GM23338 (cell line): ENCODE measurements at regions not wholly inside any gene's neighbourhood (a gene's known extent, or its start where the extent isn't known, plus 50 kb on each side); places are given as distances from the start of the nearest gene placed in this dataset.

ENCODE experiments used
- CREB1 ChIP-seq: fragments of 250-450 bp; sonication (Bioruptor Pico); IDR thresholded peaks from 2 replicates; pipeline ENCODE4 v1.5.0; 2020; ENCODE audit warnings: low read depth, mild to moderate bottlenecking, moderate library complexity
- CTCF ChIP-seq, 2 experiments: fragments of 200-600 bp in 1 of 2; sonication (generic) in 1 of 2; conservative IDR thresholded peaks; 2 replicates each; pipeline versions ENCODE4 v1.5.1 to v1.6.1; 2016 to 2017; ENCODE audit warnings: antibody characterized with exemption in 2 of 2, low read depth in 2 of 2, mild to moderate bottlenecking in 2 of 2, moderate library complexity in 1 of 2
- ETS1 ChIP-seq: IDR thresholded peaks from 2 replicates; pipeline ENCODE4 v1.6.1; 2016; ENCODE audit warnings: antibody characterized with exemption
- EZH2 ChIP-seq: fragments of 200-600 bp; sonication (generic); IDR thresholded peaks from one replicate; pipeline ENCODE4 v1.8.0; 2017; ENCODE audit warnings: antibody characterized with exemption, mild to moderate bottlenecking, low read depth; ENCODE audit not compliant: unreplicated experiment
- EZH2phosphoT487 ChIP-seq: fragments of 200-600 bp; sonication (generic); IDR thresholded peaks from one replicate; pipeline ENCODE4 v1.8.1; 2018; ENCODE audit warnings: antibody characterized with exemption; ENCODE audit not compliant: unreplicated experiment
- JUNB ChIP-seq: IDR thresholded peaks from one replicate; pipeline ENCODE4 v1.6.1; 2016; ENCODE audit warnings: antibody characterized with exemption; ENCODE audit not compliant: unreplicated experiment
- POLR2AphosphoS5 ChIP-seq: IDR thresholded peaks from 2 replicates; pipeline ENCODE4 v1.6.1; 2016; ENCODE audit warnings: antibody characterized with exemption, low read depth
- REST ChIP-seq: IDR thresholded peaks from one replicate; pipeline ENCODE4 v1.6.1; 2018; ENCODE audit warnings: antibody characterized with exemption; ENCODE audit not compliant: unreplicated experiment

- TF ChIP-seq CTCF (conservative IDR thresholded peaks at IDR 0.05; ENCODE audit: low read depth in 2 of 2) (no peak), CREB1 (no peak), EZH2phosphoT487 (no peak), POLR2AphosphoS5 (no peak), EZH2 (no peak), ETS1 (no peak), REST (no peak), JUNB (no peak)
Observed at GRCh38 chr15:93317772-93318171, 228.8 kb upstream of the RGMA start.
